GM19395 (cell line): ENCODE measurements at regions not wholly inside any gene's neighbourhood (a gene's known extent, or its start where the extent isn't known, plus 50 kb on each side); places are given as distances from the start of the nearest gene placed in this dataset.
"Not testable (repeated sequence)": the region's sequence is repeated elsewhere in the genome, so short reads cannot be mapped to it uniquely, and the experiment has no call there.

ENCODE experiments used
- ATAC-seq: cut with Tn5 transposase; IDR thresholded peaks from one replicate; pipeline ENCODE4 v1.9.1; 2021; ENCODE audit warnings: mild to moderate bottlenecking, moderate library complexity; ENCODE audit not compliant: unreplicated experiment

GRCh38 chr11:71383461-71383860 lies 64.7 kb downstream of the DHCR7 start:
- no peak for ATAC-seq

GRCh38 chr11:71381781-71382505 lies 66.2 kb downstream of the DHCR7 start:
- no peak for ATAC-seq

- ATAC-seq, result no peak
Measured at GRCh38 chr11:71379701-71380100, 68.5 kb downstream of the DHCR7 start.

- peak; percentile 72 for ATAC-seq
Measured at GRCh38 chr11:71373791-71374454, 74.3 kb downstream of the DHCR7 start.

GRCh38 chr11:71372693-71373657 lies 75.2 kb downstream of the DHCR7 start:
- no peak for ATAC-seq

GRCh38 chr11:71371674-71372069 lies 76.5 kb downstream of the DHCR7 start:
- no peak for ATAC-seq

GRCh38 chr11:71370895-71371673 lies 77.1 kb downstream of the DHCR7 start:
- no peak for ATAC-seq

GRCh38 chr11:71370020-71370747 lies 78.0 kb downstream of the DHCR7 start:
- no peak for ATAC-seq

- ATAC-seq, result no peak
Measured at GRCh38 chr11:71369411-71369810, 78.8 kb downstream of the DHCR7 start.

- ATAC-seq, result no peak
Measured at GRCh38 chr11:71368966-71369365, 79.2 kb downstream of the DHCR7 start.

- ATAC-seq, result no peak
Measured at GRCh38 chr11:71367756-71368155, 80.4 kb downstream of the DHCR7 start.

GRCh38 chr11:71367276-71367675 lies 80.9 kb downstream of the DHCR7 start:
- not testable (repeated sequence) for ATAC-seq

GRCh38 chr11:71366076-71366475 lies 82.1 kb downstream of the DHCR7 start:
- ATAC-seq, result no peak

GRCh38 chr11:71365626-71366025 lies 82.6 kb downstream of the DHCR7 start:
- ATAC-seq, result no peak

GRCh38 chr11:71364806-71365205 lies 83.4 kb downstream of the DHCR7 start:
- ATAC-seq, result no peak

GRCh38 chr11:71364176-71364671 lies 84.0 kb downstream of the DHCR7 start:
- no peak for ATAC-seq

- no peak for ATAC-seq
Measured at GRCh38 chr11:71363721-71364120, 84.5 kb downstream of the DHCR7 start.

- no peak for ATAC-seq
Measured at GRCh38 chr11:71358963-71359567, 89.1 kb downstream of the DHCR7 start.

- ATAC-seq, result no peak
Measured at GRCh38 chr11:71358122-71358728, 90.0 kb downstream of the DHCR7 start.
